COLO668 (cell line): ENCODE measurements at regions not wholly inside any gene's neighbourhood (a gene's known extent, or its start where the extent isn't known, plus 50 kb on each side); places are given as distances from the start of the nearest gene placed in this dataset.
A peak's percentile ranks its signal among the peaks of the same experiment; 100 is the strongest.

ENCODE experiments used
- DNase-seq: peaks from one replicate; lab custom pipeline; 2025; ENCODE audit not compliant: unreplicated experiment; lab: John Stamatoyannopoulos, UW

DNA sequence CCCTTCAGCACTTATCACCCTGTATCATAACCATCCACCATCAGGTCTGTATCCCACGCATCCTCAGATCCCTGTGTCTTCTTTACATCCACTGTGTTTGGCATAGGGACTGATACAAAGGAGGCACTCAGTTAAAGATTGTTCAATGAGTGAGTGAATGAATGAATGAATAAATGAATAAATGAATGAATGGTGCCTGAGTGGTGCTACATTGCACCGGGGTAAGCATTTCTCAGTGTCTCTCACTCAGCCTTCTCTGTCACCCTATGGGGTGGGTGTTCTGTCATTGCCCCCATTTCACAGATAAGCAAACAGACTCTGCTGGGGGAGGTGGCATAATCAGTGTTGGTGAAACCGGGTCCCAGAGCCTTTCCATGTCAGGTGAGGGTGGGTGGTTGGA is 56.6 kb upstream of the ID3 start:
- DNase-seq = no peak

DNA sequence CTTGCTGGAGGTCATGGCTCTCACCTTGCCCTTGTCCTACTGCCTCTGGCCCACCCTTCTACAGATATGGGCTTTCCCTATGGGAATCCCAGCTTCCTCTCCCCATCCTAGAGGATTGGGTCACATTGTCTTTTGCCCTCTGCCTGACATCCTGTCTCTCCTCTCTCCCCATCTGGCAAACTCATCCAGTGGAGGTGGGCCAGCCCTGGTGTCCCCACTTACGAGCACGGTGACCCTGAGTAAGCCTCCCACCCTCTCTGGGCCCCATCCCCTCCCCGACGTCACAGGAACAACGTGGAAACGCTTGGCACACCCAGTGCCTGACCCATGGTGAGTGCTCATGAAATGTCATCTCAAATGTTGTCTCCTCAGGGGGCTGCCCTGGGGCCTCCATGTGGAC is 56.1 kb upstream of the ID3 start:
- DNase-seq = no peak

DNA sequence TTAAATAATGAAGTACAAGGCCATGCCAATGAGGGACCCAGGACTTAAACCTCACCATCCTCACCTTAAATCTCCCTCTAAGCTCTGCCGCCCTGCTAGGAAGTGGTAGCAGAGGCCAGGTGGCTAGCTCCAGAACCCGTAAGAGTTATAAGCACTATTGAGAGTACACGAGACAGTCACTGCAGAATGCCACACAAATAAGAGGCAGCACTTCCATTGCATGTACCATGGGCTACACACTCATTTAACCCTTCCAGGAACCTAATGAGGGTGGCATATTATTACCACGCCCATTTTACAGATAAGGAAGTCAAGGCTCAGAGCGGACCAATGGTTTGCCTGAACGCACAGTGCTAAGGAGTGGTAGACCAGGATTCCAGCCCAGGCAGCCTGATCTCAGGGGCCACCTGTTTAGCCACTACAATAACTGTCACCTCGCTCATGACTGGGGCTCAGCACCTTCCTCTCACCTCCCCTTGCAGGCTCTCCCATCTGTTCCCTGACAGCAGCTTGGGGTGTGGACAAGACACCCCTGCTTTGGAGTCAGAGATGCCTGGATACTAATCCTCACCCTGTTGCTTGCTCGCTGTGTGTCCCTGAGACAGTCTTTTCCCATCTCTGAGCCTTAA is 54.8 kb upstream of the ID3 start:
- no peak for DNase-seq

DNA sequence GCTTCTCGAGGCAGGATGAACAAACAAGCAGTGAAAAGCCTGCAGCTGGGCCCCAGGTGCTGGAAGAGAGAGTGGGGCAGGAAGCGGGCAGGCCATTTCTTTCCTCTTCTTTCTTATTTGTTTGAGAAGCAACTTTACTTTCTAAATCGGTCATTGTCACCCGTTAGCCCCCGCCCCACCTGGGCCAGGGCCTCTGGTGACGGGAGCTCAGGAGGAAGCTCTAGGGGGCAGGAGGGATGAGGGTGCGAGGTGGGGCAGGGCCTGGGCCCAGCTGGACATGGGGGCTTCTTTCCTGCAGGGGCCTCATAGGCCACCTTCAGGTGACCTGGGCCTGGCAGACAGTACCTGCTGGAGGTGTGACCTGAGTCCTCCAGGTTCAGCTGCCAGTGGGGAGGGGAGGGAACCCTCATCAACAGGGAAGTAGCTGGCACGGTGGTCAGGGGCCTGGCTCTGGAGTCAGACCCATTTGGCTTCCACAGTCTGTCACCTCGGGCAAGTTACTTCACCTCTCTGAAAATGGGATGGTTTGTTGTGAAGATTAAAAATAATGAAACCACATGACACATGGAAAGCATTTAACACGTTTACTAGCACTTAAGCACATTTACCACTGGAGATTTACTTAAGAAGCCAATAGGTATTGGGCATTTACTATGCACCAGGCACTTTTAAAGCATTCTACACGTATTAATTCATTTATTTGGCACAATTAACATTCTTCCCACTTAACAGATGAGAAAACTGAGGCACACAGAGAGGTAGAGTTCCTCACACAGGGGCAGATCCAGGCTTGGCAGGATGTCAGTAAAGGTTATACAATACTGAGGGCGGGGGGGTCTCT is 54.1 kb upstream of the ID3 start:
- no peak for DNase-seq

DNA sequence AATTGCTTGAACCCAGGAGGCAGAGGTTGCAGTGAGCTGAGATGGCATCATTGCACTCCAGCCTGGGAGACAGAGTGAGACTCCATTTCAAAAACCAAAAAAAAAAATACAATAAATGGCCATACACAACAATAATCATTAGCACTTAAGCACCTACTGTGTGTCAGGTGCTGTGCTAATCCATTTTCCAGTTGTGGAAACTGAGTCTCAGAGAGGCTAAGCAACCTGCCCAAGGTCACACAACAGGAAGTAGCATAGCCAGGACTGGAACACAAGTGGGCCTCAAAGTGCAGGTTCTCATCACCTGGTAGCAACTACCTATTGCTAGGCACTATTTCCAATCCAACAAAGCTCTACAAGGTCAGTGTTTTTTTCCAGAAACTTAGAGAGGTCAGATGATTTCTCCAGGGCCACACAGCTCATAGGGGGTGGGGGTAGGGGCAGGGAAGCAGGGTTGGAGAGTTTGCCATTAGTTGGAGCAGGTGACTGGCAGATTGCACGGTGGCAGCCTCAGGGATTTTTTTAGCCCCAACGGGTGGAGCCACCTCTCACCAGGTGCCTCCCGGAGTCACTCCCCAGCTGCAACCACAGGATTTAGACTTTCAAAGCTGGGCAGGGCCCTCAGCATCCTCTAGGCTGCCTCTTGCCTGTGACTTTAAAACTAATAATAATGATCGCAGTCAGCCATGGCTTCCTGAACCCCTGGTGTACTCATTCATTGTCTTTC is 52.5 kb upstream of the ID3 start:
- DNase-seq = peak; percentile 85

DNA sequence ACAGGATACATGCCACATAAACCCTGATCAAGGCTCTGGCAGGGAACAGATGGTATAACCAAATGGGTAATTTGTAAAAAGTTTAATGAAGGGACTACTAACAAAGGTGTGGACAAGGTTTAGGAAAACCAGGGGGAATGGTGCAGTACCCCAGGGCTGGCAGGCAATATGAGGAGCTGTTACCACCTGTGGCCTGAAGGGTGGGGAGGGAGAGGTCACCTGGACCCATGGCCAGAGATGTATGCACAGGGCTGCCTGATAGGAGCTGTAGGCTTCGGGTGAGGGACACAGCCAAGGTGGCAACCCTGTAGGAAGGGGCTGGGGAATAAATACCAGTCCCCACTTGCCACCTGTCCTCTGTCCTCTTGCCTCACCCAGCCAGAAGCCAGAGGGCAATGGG is 51.4 kb upstream of the ID3 start:
- DNase-seq = no peak

DNA sequence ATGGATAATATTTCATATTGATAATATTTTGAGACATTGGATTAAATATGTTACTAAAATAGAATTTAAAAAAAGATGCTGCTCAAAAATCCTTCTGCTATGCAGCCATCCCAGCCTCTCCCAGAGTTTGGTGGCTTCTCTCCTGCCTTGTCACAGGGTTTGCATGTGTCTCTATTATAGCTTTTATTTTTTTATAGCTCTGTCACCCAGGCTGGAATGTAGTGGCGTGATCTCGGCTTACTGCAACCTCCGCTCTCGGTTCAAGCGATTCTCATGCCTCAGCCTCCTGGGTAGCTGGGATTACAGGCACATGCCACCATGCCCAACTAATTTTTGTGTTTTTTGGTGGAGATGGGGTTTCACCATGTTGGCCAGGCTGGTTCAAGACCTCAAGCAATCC is 50.7 kb upstream of the ID3 start:
- no peak for DNase-seq
